ENCODE measurements at regions not wholly inside any gene's neighbourhood (a gene's known extent, or its start where the extent isn't known, plus 50 kb on each side); places are given as distances from the start of the nearest gene placed in this dataset.

DNA sequence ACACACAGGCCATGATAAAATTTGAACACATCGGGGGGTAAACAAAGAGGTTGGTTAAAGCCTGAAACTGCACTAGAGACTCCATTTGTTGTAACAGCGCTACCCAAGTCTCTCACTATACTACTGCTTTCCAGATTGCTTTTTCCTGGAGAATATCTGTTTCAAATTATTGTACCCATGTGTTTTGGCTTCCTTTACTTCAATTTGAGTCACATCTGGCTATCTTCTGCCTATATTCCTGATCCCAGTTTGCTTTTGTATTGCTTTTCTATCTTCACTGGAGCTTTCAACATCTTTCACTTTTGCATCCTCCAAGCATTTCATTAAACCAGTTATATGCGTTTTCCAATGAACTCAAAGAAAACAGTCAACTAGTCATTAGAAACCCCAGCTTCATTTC lies 404.7 kb downstream of the MLLT3 start:
- no peaks in the 10 kb centered on the region for H3K9me1 ChIP-seq (ENCODE audit: control insufficient read depth, insufficient read depth, low read length)
- no peaks in the 10 kb centered on the region for H3K9me3 ChIP-seq (replicated peaks; ENCODE audit: control insufficient read depth, insufficient read depth, low read depth, low read length)
- no peak overlapping the region for H3K4me2 ChIP-seq (ENCODE audit: insufficient read depth, low read length)
- WGBS (ENCODE audit: insufficient coverage, low coverage, missing lambda C conversion rate) = 0% methylated on average over 3 of the region's 3 CpGs
- H3K9ac ChIP-seq (ENCODE audit: insufficient read depth in 1 of 2, low read depth in 2 of 2, low read length in 2 of 2) = no peak overlapping the region
- ChIA-PET POLR2A (no interaction called here), CTCF (ENCODE audit: low intra/inter-chr PET ratio) (no interaction called here)
- H3K79me2 ChIP-seq (ENCODE audit: control insufficient read depth, insufficient read depth, low read length) = no peaks in the 10 kb centered on the region
- no TSS peak for BruUV-seq (replicated peaks)
- in situ Hi-C loops (cut with MboI) = no loop called here
- no peaks in the 10 kb centered on the region for H3K27me3 ChIP-seq (ENCODE audit: control insufficient read depth in 2 of 2, insufficient read depth in 2 of 2, low read length in 2 of 2)
- no peak overlapping the region for H3K4me3 ChIP-seq
- H3K36me3 ChIP-seq (ENCODE audit: control insufficient read depth, insufficient read depth, low read length) = no peaks in the 10 kb centered on the region
- ATAC-seq = no peak
- no peak overlapping the region for H3K27ac ChIP-seq (ENCODE audit: extremely low read depth, low read depth, low read length)
- H2AFZ ChIP-seq (ENCODE audit: low read depth, low read length) = no peak overlapping the region
- H4K20me1 ChIP-seq (replicated peaks; ENCODE audit: control insufficient read depth, insufficient read depth, low read length) = no peaks in the 10 kb centered on the region
- no peak for FAIRE-seq
- no peak for DNase-seq (ENCODE audit: extremely low read depth in 1 of 4, low spot score in 3 of 4)
- TF ChIP-seq SIX5 (IDR thresholded peaks at IDR 0.05; ENCODE audit: borderline replicate concordance in 1 of 2, insufficient read depth in 1 of 2, low read depth in 1 of 2, low read length in 2 of 2) (no peak), GTF3C2 (IDR thresholded peaks at IDR 0.05; ENCODE audit: borderline replicate concordance, extremely low read depth, insufficient read length) (no peak), NFIC (IDR thresholded peaks at IDR 0.05) (no peak), NRF1 (conservative IDR thresholded peaks at IDR 0.05 in 1 of 2, IDR thresholded peaks at IDR 0.05 in 1 of 2) (no peak), KLF16 (IDR thresholded peaks at IDR 0.05) (no peak), ERF (CRISPR knock-in tag; IDR thresholded peaks at IDR 0.05) (no peak), ZNF695 (CRISPR knock-in tag; IDR thresholded peaks at IDR 0.05) (no peak), HMG20A (CRISPR knock-in tag; conservative IDR thresholded peaks at IDR 0.05) (no peak), HOXB6 (CRISPR knock-in tag; IDR thresholded peaks at IDR 0.05; ENCODE audit: borderline replicate concordance) (no peak)
- intact Hi-C loops (cut with micrococcal nuclease) = loop anchor here (10.0 kb wide), 1 partner anchor 63 kb away; no protein-coding TSS in a partner anchor
- no peaks in the 10 kb centered on the region for H3K4me1 ChIP-seq (replicated peaks in 1 of 2; ENCODE audit: control insufficient read depth in 2 of 2, insufficient read depth in 2 of 2, low read length in 2 of 2)
